A673 (cell line): ENCODE measurements at regions not wholly inside any gene's neighbourhood (a gene's known extent, or its start where the extent isn't known, plus 50 kb on each side); places are given as distances from the start of the nearest gene placed in this dataset.

Source experiments
- BruUV-seq: library from RNA; stranded (reverse); fragments of 400-500 nt; replicated peaks from 2 replicates; lab custom pipeline; 2021; lab: Mats Ljungman, UMichigan
- CTCF ChIA-PET: fragments of 300-600 bp; sonication (Branson Sonifier 250); formaldehyde crosslinking; loops from one replicate; lab custom pipeline; 2022; ENCODE audit warnings: antibody characterized with exemption; lab: Charles Lee
- POLR2A ChIA-PET: fragments of 300-600 bp; sonication (Branson Sonifier 250); formaldehyde crosslinking; loops from one replicate; lab custom pipeline; 2022; ENCODE audit warnings: antibody characterized with exemption; ENCODE audit not compliant: low non-redundant PET; lab: Charles Lee
- DNase-seq: peaks from one replicate; pipeline ENCODE4 v3.0.0-alpha.2; 2015; ENCODE audit warnings: low spot score
- H3K27ac ChIP-seq: fragments of 200-600 bp; sonication (generic); 2 replicates; pipeline ENCODE4 v1.5.1; 2016; ENCODE audit warnings: mixed run types, low read depth, mild to moderate bottlenecking, mixed read lengths, antibody characterized with exemption, low read length; ENCODE audit not compliant: poor library complexity, severe bottlenecking
- H3K27me3 ChIP-seq: fragments of 200-600 bp; sonication (generic); replicated peaks from 2 replicates; pipeline ENCODE4 v1.6.1; 2017; ENCODE audit warnings: mixed run types, low read depth, mild to moderate bottlenecking, mixed read lengths, antibody characterized with exemption, low read length; ENCODE audit not compliant: insufficient read depth, poor library complexity
- H3K36me3 ChIP-seq: fragments of 200-600 bp; sonication (generic); 2 replicates; pipeline ENCODE4 v1.6.1; 2016; ENCODE audit warnings: mixed run types, mild to moderate bottlenecking, mixed read lengths, antibody characterized with exemption, low read length; ENCODE audit not compliant: insufficient read depth, poor library complexity, severe bottlenecking
- H3K4me1 ChIP-seq: fragments of 200-600 bp; sonication (generic); 2 replicates; pipeline ENCODE4 v1.6.1; 2017; ENCODE audit warnings: mixed run types, mild to moderate bottlenecking, mixed read lengths, antibody characterized with exemption, low read length; ENCODE audit not compliant: insufficient read depth, poor library complexity, severe bottlenecking
- H3K4me3 ChIP-seq: fragments of 200-600 bp; sonication (generic); 2 replicates; pipeline ENCODE4 v1.5.1; 2016; ENCODE audit warnings: low read depth, mixed run types, mild to moderate bottlenecking, mixed read lengths, low read length; ENCODE audit not compliant: poor library complexity, severe bottlenecking
- H3K9me3 ChIP-seq: fragments of 200-600 bp; sonication (generic); 2 replicates; pipeline ENCODE4 v1.6.1; 2016; ENCODE audit warnings: mixed run types, low read depth, mild to moderate bottlenecking, mixed read lengths, antibody characterized with exemption, low read length; ENCODE audit not compliant: poor library complexity, severe bottlenecking
- CTCF ChIP-seq: fragments of 300-800, 200-600 bp; sonication (generic); conservative IDR thresholded peaks from 2 replicates; pipeline ENCODE4 v1.5.1; 2017; ENCODE audit warnings: low read depth, mild to moderate bottlenecking, antibody characterized with exemption, low read length, moderate library complexity, mixed read lengths
- EZH2 ChIP-seq: fragments of 200-600 bp; sonication (generic); IDR thresholded peaks from 2 replicates; pipeline ENCODE4 v1.6.1; 2017; ENCODE audit warnings: borderline replicate concordance, low read depth, mild to moderate bottlenecking, mixed read lengths, antibody characterized with exemption, low read length; ENCODE audit not compliant: poor library complexity, severe bottlenecking
- intact Hi-C: fragments of 100-400 bp; cut with micrococcal nuclease; formaldehyde crosslinking; loops from one replicate; pipeline ENCODE4 v1.10.0; 2022; ENCODE audit not compliant: unreplicated experiment

- Histone ChIP-seq H3K4me3 (no peak overlapping the region), H3K9me3 (no peaks in the 10 kb centered on the region), H3K36me3 (no peaks in the 10 kb centered on the region), H3K27me3 (no peaks in the 10 kb centered on the region), H3K4me1 (no peaks in the 10 kb centered on the region), H3K27ac (no peak overlapping the region)
- CTCF ChIA-PET: no interaction called here
- intact Hi-C loops: no loop called here
- DNase-seq: no peak
- no peak for TF ChIP-seq EZH2
- TF ChIP-seq CTCF: no peak
- POLR2A ChIA-PET: no interaction called here
- no TSS peak for BruUV-seq
Measured at GRCh38 chr7:41579961-41580935, 122.6 kb downstream of the INHBA start.

- H3K4me3 ChIP-seq: no peak overlapping the region
- POLR2A ChIA-PET: no interaction called here
- no peak for TF ChIP-seq EZH2
- TF ChIP-seq CTCF: no peak
- CTCF ChIA-PET: no interaction called here
- H3K9me3 ChIP-seq: no peaks in the 10 kb centered on the region
- H3K27me3 ChIP-seq: no peaks in the 10 kb centered on the region
- H3K36me3 ChIP-seq: no peaks in the 10 kb centered on the region
- intact Hi-C loops: no loop called here
- no peak overlapping the region for H3K27ac ChIP-seq
- DNase-seq: no peak
- H3K4me1 ChIP-seq: no peaks in the 10 kb centered on the region
- no TSS peak for BruUV-seq
Measured at GRCh38 chr7:41578700-41579099, 124.2 kb downstream of the INHBA start.

- TF ChIP-seq EZH2: no peak
- no peak for TF ChIP-seq CTCF
- no peak overlapping the region for H3K4me3 ChIP-seq
- no peaks in the 10 kb centered on the region for H3K4me1 ChIP-seq
- H3K27me3 ChIP-seq: no peaks in the 10 kb centered on the region
- no peak overlapping the region for H3K27ac ChIP-seq
- no TSS peak for BruUV-seq
- intact Hi-C loops: no loop called here
- no peaks in the 10 kb centered on the region for H3K36me3 ChIP-seq
- ChIA-PET CTCF (no interaction called here), POLR2A (no interaction called here)
- DNase-seq: no peak
- no peaks in the 10 kb centered on the region for H3K9me3 ChIP-seq
Measured at GRCh38 chr7:41576166-41576565, 126.7 kb downstream of the INHBA start.
